Thoracic aorta (tissue), 2 donors: ENCODE measurements at regions not wholly inside any gene's neighbourhood (a gene's known extent, or its start where the extent isn't known, plus 50 kb on each side); places are given as distances from the start of the nearest gene placed in this dataset.

ENCODE experiments used
- ATAC-seq: fragments of 150-250 bp; one replicate; pipeline ENCODE4 v1.8.0; 2017; ENCODE audit warnings: low read depth; ENCODE audit not compliant: insufficient number of reproducible peaks, low FRiP score
- DNase-seq: peaks from one replicate; pipeline ENCODE4 v3.0.0-alpha.2; 2020; ENCODE audit warnings: low spot score
- H3K27ac ChIP-seq, 2 donors: fragments of 200-600 bp; sonication (generic); 1 replicate in 1 of 2; 2 replicates in 1 of 2; pipeline ENCODE4 v1.5.1; 2016; ENCODE audit warnings: mild to moderate bottlenecking in 2 of 2, moderate library complexity in 2 of 2
- H3K27me3 ChIP-seq: fragments of 200-600 bp; sonication (generic); replicated peaks from 2 replicates; pipeline ENCODE4 v1.6.0; 2016; ENCODE audit warnings: mild to moderate bottlenecking; ENCODE audit not compliant: insufficient read depth
- H3K36me3 ChIP-seq: fragments of 200-600 bp; sonication (generic); one replicate; pipeline ENCODE4 v1.5.1; 2016
- H3K4me1 ChIP-seq, 2 donors: fragments of 200-600 bp; sonication (generic); 1 replicate in 1 of 2; 2 replicates in 1 of 2; pipeline versions ENCODE4 v1.5.1 to v1.6.0; 2016; ENCODE audit warnings: low read depth in 2 of 2, mild to moderate bottlenecking in 1 of 2; ENCODE audit not compliant: control insufficient read depth in 1 of 2
- H3K4me3 ChIP-seq: fragments of 200-600 bp; sonication (generic); 2 replicates; pipeline ENCODE4 v1.5.1; 2016; ENCODE audit warnings: mild to moderate bottlenecking
- H3K9me3 ChIP-seq: fragments of 200-600 bp; sonication (generic); 2 replicates; pipeline ENCODE4 v1.5.1; 2016
- TF ChIP-seq, protein P1 (sequence below): fragments of 200-600 bp; sonication (generic); IDR thresholded peaks from one replicate; pipeline ENCODE4 v1.5.1; 2019; ENCODE audit warnings: antibody characterized with exemption

DNA sequence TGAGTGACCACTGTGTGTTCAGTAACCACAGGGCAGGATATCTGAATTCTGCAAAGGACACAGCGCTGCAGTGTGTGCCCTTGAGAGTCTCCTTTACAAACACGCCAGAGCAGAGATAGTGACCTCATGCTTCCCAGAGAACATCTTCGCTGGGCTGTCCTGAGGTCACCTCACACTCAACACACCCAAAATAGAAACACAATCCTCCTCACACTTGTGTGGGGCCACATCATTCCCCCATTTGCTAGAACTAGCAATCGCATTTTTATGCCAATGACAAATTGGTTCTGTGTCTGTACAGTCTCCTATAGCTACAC is 140.1 kb upstream of the NRIP1 start:
- Histone ChIP-seq H3K9me3 (no peaks in the 10 kb centered on the region), H3K4me3 (no peak overlapping the region), H3K27ac (no peak overlapping the region), H3K4me1 (no peaks in the 10 kb centered on the region), H3K36me3 (no peaks in the 10 kb centered on the region), H3K27me3 (no peaks in the 10 kb centered on the region)
- DNase-seq: no peak
- TF ChIP-seq, protein P1, sequence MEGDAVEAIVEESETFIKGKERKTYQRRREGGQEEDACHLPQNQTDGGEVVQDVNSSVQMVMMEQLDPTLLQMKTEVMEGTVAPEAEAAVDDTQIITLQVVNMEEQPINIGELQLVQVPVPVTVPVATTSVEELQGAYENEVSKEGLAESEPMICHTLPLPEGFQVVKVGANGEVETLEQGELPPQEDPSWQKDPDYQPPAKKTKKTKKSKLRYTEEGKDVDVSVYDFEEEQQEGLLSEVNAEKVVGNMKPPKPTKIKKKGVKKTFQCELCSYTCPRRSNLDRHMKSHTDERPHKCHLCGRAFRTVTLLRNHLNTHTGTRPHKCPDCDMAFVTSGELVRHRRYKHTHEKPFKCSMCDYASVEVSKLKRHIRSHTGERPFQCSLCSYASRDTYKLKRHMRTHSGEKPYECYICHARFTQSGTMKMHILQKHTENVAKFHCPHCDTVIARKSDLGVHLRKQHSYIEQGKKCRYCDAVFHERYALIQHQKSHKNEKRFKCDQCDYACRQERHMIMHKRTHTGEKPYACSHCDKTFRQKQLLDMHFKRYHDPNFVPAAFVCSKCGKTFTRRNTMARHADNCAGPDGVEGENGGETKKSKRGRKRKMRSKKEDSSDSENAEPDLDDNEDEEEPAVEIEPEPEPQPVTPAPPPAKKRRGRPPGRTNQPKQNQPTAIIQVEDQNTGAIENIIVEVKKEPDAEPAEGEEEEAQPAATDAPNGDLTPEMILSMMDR: no peak
- no peak for ATAC-seq

DNA sequence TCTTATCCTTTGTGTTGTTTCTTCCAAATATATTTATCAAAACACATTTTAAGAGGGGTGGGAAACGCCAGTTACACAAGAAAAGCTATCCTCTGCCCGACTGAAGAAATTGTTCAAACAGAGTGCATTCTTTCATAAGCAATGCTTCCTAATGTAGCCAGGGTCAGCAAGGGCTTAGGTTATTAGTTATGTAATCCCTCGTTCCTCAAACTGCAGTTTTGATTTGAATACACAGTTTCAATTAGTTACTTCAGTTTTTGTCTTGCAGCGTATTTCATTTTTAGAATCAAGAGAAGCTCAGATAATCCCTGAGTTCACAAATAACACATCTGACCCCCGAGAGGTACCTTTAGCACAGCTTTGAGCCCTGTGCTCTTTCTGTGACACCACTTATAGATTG is 141.7 kb upstream of the NRIP1 start:
- no peak overlapping the region for H3K4me3 ChIP-seq
- no peak for ATAC-seq

DNA sequence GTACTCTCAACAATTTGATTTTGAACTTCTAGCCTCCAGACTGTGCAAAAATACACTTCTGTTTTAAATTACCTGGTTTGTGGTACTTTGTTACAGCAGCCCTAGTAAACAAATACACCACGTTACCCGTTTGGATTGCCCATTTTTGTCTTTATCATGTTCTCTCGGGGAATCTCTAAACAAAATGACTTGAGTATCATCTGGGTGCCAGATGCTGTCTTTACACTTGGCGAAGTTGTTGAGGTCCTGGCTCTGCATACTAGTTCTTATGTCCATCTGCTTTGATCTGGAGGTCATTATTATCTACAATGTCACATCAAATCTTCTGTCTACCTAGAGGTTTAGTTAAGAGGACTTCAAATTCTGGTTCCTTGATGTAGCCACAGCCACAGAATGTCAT is 142.4 kb upstream of the NRIP1 start:
- no peak for ATAC-seq
- H3K9me3 ChIP-seq: no peaks in the 10 kb centered on the region

More for the DNA sequence above, 141.7 kb upstream of the NRIP1 start:
- Histone ChIP-seq H3K27me3 (no peaks in the 10 kb centered on the region), H3K27ac (no peak overlapping the region), H3K4me1 (no peaks in the 10 kb centered on the region), H3K9me3 (no peaks in the 10 kb centered on the region), H3K36me3 (no peaks in the 10 kb centered on the region)
- DNase-seq: no peak
- TF ChIP-seq, protein P1: no peak

DNA sequence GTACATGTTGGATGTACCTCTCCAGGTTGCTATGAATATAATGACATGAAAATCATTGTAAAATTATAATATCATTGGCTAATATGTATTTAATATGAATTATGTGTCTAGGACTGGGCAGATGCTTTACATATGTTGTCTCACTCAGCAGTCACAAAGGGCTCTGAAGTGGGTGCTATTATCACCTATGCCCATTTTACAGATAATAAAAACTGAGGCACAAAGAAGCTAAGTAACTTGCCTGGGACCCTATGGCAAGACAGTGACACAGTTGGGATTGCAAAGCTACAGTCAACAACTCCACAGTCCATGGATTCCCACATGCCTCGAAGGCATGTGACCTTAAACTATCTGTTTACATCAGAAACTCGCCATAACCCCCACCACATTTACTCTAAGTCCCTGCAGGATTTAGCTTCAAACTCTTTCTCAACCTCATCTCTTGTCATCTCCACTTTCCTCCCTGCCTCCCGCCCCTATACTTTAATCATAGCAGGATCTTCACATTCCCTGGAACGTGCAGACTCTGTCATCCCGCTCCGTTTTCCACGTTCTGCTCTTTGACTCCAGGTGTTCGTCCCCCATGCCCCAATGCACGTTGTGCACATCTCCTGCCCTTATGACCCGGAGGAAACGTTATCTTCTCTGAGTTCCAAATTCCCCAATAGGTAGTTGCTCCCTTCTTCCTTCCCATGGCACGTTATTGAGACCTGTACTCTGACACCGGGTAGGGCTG is 143.0 kb upstream of the NRIP1 start:
- Histone ChIP-seq H3K36me3 (no peaks in the 10 kb centered on the region), H3K27ac (no peak overlapping the region), H3K4me1 (no peaks in the 10 kb centered on the region), H3K27me3 (no peaks in the 10 kb centered on the region), H3K9me3 (no peaks in the 10 kb centered on the region), H3K4me3 (no peak overlapping the region)
- no peak for ATAC-seq
- DNase-seq: no peak
- TF ChIP-seq, protein P1: no peak

More for the DNA sequence above, 142.4 kb upstream of the NRIP1 start:
- H3K4me3 ChIP-seq: no peak overlapping the region
- no peaks in the 10 kb centered on the region for H3K27me3 ChIP-seq
- no peak for DNase-seq
- H3K27ac ChIP-seq: no peak overlapping the region
- TF ChIP-seq, protein P1: no peak
- no peaks in the 10 kb centered on the region for H3K4me1 ChIP-seq
- H3K36me3 ChIP-seq: no peaks in the 10 kb centered on the region

DNA sequence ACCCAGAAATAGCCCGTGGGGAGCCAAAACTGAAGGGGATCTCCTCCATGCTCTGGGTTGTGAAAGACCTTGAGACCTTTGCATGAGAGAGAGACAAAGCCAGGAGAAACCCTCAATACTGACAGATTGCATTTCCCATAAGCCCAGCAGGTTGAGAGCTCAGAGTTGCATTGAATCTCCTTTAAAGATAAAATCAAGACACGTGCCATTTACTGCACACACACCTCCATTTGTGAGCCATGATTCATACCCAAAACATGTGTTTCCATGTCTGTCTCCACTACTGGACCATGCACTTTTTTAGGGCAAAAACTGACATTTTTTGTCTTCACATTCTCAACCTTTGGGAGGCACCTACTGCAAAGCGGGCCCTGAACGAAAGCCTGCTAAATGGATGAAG is 144.0 kb upstream of the NRIP1 start:
- TF ChIP-seq, protein P1: no peak
- DNase-seq: no peak
- H3K27me3 ChIP-seq: no peaks in the 10 kb centered on the region

More for the DNA sequence above, 144.0 kb upstream of the NRIP1 start:
- ATAC-seq: no peak
- Histone ChIP-seq H3K36me3 (no peaks in the 10 kb centered on the region), H3K4me1 (no peaks in the 10 kb centered on the region), H3K4me3 (no peak overlapping the region), H3K27ac (no peak overlapping the region), H3K9me3 (no peaks in the 10 kb centered on the region)
